Panc1 (cell line): ENCODE measurements at regions not wholly inside any gene's neighbourhood (a gene's known extent, or its start where the extent isn't known, plus 50 kb on each side); places are given as distances from the start of the nearest gene placed in this dataset.
"Not testable (repeated sequence)": the region's sequence is repeated elsewhere in the genome, so short reads cannot be mapped to it uniquely, and the experiment has no call there.

Experiments used
- ATAC-seq: fragments of 200-7000 bp; cut with Tn5 transposase; 2 replicates; pipeline ENCODE4 v1.9.1; 2020; ENCODE audit warnings: mild to moderate bottlenecking, moderate library complexity
- BruUV-seq: library from RNA; stranded (reverse); fragments of 400-500 nt; replicated peaks from 2 replicates; lab custom pipeline; 2021; lab: Mats Ljungman, UMichigan
- CTCF ChIA-PET: fragments of 300-600 bp; sonication (Branson Sonifier 250); formaldehyde crosslinking; loops from one replicate; lab custom pipeline; 2022; ENCODE audit warnings: antibody characterized with exemption; lab: Charles Lee
- POLR2A ChIA-PET: fragments of 300-600 bp; sonication (Branson Sonifier 250); formaldehyde crosslinking; loops from one replicate; lab custom pipeline; 2022; ENCODE audit warnings: antibody characterized with exemption; lab: Charles Lee
- DNase-seq: peaks from one replicate; pipeline ENCODE4 v3.0.0-alpha.2; 2010; ENCODE audit warnings: low read depth, low spot score
- H3K27ac ChIP-seq: 2 replicates; pipeline ENCODE4 v1.5.1; 2011; ENCODE audit warnings: mild to moderate bottlenecking, low read length, inconsistent platforms
- H3K27me3 ChIP-seq: fragments of 200-500 bp; sonication (Bioruptor generic); 2 replicates; pipeline ENCODE4 v1.6.0; 2014; ENCODE audit warnings: low read length, inconsistent platforms; ENCODE audit not compliant: control insufficient read depth, insufficient read depth
- H3K36me3 ChIP-seq: fragments of 200-500 bp; sonication (Bioruptor generic); 2 replicates; pipeline ENCODE4 v1.5.1; 2014; ENCODE audit warnings: inconsistent platforms, mild to moderate bottlenecking, low read length, moderate library complexity; ENCODE audit not compliant: control insufficient read depth, insufficient read depth
- H3K4me1 ChIP-seq: 2 replicates; pipeline ENCODE4 v1.5.1; 2011; ENCODE audit warnings: inconsistent platforms, mild to moderate bottlenecking, low read length, moderate library complexity; ENCODE audit not compliant: control insufficient read depth, insufficient read depth
- H3K4me3 ChIP-seq, 2 experiments: 2 replicates each; pipeline ENCODE4 v1.5.1; 2011 to 2012; ENCODE audit warnings: low read depth in 2 of 2, low read length in 2 of 2, mild to moderate bottlenecking in 2 of 2, inconsistent platforms in 1 of 2, moderate library complexity in 1 of 2
- H3K9me3 ChIP-seq: fragments of 200-500 bp; sonication (Bioruptor generic); 2 replicates; pipeline ENCODE4 v1.5.1; 2014; ENCODE audit warnings: low read depth, mild to moderate bottlenecking, inconsistent platforms, low read length, moderate library complexity; ENCODE audit not compliant: control insufficient read depth, insufficient read depth
- POLR2AphosphoS5 ChIP-seq: IDR thresholded peaks from 2 replicates; pipeline ENCODE4 v1.6.1; 2012; ENCODE audit warnings: mild to moderate bottlenecking, low read depth, low read length, moderate library complexity
- SIN3A ChIP-seq: IDR thresholded peaks from 2 replicates; pipeline ENCODE4 v1.6.1; 2012; ENCODE audit warnings: low read depth, mild to moderate bottlenecking, low read length, moderate library complexity, borderline replicate concordance; ENCODE audit not compliant: insufficient read depth
- TCF7L2 ChIP-seq: IDR thresholded peaks from 2 replicates; pipeline ENCODE4 v1.6.1; 2011; ENCODE audit warnings: mild to moderate bottlenecking, low read depth, low read length, inconsistent platforms
- in situ Hi-C: cut with HindIII; loops from 2 replicates; pipeline ENCODE4 v1.10.0; 2016; ENCODE audit warnings: low sequenced_read_pairs, low pct_unique_long_range_greater_than_20kb
- intact Hi-C: fragments of 100-400 bp; cut with micrococcal nuclease; formaldehyde crosslinking; loops from one replicate; pipeline ENCODE4 v1.10.0; 2022; ENCODE audit not compliant: unreplicated experiment
- TF ChIP-seq, protein P1 (sequence below), 2 experiments: IDR thresholded peaks; 2 replicates each; pipeline ENCODE4 v1.6.1; 2011 to 2012; ENCODE audit warnings: low read depth in 2 of 2, control low read depth in 1 of 2, low read length in 1 of 2, mild to moderate bottlenecking in 1 of 2, moderate library complexity in 1 of 2; ENCODE audit not compliant: insufficient read depth in 1 of 2
- TF ChIP-seq, protein P2 (sequence below): fragments of 450-650 bp; IDR thresholded peaks from 2 replicates; pipeline ENCODE4 v1.5.1; 2017; ENCODE audit warnings: mild to moderate bottlenecking

DNA sequence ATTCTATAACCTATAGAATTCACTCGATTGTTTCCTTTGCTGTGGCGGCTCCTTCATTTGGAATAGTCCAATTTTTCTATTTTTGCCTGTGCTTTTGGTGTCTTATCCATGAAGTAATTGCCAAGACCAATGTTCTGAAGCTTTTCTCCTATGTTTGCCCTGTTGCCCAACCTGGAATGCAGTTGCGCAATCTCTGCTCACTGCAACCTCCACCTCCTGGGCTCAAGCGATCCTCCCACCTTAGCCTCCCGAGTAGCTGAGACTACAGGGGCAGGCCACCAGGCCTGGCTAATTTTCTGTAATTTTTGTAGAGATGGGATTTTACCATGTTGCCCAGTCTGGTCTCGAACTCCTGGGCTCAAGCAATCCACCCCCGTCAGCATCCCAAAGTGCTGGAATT lies 163.5 kb downstream of the OR2B2 start:
- TF ChIP-seq TCF7L2 (no peak), SIN3A (no peak), POLR2AphosphoS5 (no peak)
- TF ChIP-seq, protein P1, sequence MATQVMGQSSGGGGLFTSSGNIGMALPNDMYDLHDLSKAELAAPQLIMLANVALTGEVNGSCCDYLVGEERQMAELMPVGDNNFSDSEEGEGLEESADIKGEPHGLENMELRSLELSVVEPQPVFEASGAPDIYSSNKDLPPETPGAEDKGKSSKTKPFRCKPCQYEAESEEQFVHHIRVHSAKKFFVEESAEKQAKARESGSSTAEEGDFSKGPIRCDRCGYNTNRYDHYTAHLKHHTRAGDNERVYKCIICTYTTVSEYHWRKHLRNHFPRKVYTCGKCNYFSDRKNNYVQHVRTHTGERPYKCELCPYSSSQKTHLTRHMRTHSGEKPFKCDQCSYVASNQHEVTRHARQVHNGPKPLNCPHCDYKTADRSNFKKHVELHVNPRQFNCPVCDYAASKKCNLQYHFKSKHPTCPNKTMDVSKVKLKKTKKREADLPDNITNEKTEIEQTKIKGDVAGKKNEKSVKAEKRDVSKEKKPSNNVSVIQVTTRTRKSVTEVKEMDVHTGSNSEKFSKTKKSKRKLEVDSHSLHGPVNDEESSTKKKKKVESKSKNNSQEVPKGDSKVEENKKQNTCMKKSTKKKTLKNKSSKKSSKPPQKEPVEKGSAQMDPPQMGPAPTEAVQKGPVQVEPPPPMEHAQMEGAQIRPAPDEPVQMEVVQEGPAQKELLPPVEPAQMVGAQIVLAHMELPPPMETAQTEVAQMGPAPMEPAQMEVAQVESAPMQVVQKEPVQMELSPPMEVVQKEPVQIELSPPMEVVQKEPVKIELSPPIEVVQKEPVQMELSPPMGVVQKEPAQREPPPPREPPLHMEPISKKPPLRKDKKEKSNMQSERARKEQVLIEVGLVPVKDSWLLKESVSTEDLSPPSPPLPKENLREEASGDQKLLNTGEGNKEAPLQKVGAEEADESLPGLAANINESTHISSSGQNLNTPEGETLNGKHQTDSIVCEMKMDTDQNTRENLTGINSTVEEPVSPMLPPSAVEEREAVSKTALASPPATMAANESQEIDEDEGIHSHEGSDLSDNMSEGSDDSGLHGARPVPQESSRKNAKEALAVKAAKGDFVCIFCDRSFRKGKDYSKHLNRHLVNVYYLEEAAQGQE (IDR thresholded peaks at IDR 0.05; ENCODE audit: insufficient read depth in 1 of 2, low read depth in 2 of 2, low read length in 1 of 2) = no peak
- TF ChIP-seq, protein P2, sequence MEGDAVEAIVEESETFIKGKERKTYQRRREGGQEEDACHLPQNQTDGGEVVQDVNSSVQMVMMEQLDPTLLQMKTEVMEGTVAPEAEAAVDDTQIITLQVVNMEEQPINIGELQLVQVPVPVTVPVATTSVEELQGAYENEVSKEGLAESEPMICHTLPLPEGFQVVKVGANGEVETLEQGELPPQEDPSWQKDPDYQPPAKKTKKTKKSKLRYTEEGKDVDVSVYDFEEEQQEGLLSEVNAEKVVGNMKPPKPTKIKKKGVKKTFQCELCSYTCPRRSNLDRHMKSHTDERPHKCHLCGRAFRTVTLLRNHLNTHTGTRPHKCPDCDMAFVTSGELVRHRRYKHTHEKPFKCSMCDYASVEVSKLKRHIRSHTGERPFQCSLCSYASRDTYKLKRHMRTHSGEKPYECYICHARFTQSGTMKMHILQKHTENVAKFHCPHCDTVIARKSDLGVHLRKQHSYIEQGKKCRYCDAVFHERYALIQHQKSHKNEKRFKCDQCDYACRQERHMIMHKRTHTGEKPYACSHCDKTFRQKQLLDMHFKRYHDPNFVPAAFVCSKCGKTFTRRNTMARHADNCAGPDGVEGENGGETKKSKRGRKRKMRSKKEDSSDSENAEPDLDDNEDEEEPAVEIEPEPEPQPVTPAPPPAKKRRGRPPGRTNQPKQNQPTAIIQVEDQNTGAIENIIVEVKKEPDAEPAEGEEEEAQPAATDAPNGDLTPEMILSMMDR = no peak
- Histone ChIP-seq H3K4me3 (no peak overlapping the region), H3K36me3 (no peaks in the 10 kb centered on the region), H3K27me3 (no peaks in the 10 kb centered on the region), H3K27ac (no peak overlapping the region), H3K9me3 (no peaks in the 10 kb centered on the region), H3K4me1 (peaks cover 6% of the 10 kb centered on the region; the same call in 1 of the 2 replicates)
- in situ Hi-C loops (no loop called here), intact Hi-C loops (no loop called here)
- DNase-seq = no peak
- ATAC-seq = no peak
- CTCF ChIA-PET = no interaction called here
- BruUV-seq = no TSS peak
- POLR2A ChIA-PET = no interaction called here

DNA sequence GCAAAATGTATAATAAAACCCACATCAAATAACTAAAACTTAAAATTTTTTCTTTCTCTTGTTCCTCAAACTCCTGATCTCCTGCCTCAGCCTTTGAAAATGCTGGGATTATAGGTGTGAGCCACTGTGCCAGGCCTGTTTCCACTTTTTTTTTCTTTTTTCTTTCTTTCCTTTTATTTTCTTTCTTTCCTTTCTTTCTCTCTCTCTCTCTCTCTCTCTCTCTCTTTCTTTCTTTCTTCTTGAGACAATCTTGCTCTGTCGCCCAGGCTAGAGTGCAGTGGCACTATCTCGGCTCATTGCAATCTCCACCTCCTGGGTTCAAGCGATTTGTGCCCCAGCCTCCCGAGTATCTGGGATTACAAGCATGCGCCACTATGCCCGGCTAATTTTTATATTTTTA lies 164.6 kb downstream of the OR2B2 start:
- Histone ChIP-seq H3K4me1 (peaks cover 6% of the 10 kb centered on the region; the same call in 1 of the 2 replicates), H3K27me3 (no peaks in the 10 kb centered on the region), H3K9me3 (no peaks in the 10 kb centered on the region), H3K4me3 (no peak overlapping the region), H3K27ac (no peak overlapping the region), H3K36me3 (no peaks in the 10 kb centered on the region)
- TF ChIP-seq SIN3A = no peak
- TF ChIP-seq, protein P1 (IDR thresholded peaks at IDR 0.05; ENCODE audit: insufficient read depth in 1 of 2, low read depth in 2 of 2, low read length in 1 of 2) = no peak
- DNase-seq (no peak), ATAC-seq (no peak)
- intact Hi-C loops = no loop called here
- in situ Hi-C loops = no loop called here
- no TSS peak for BruUV-seq
- ChIA-PET POLR2A (no interaction called here), CTCF (no interaction called here)

DNA sequence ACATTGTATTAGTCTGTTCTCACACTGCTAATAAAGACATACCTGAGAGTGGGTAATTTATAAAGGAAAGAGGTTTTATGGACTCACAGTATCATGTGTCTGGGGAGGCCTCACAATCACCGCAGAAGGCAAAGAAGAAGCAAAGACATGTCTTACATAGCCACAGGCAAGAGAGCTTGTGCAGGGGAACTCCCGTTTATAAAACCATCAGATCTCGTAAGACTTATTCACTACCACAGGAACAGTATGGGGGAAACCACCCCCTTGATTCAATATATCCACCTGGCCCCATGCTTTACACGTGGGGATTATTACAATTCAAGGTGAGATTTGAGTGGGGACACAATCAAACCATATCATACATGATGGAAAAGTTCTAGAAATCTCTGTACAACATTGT lies 165.3 kb downstream of the OR2B2 start:
- H3K27ac ChIP-seq, BruUV-seq, H3K9me3 ChIP-seq, H3K36me3 ChIP-seq, POLR2A ChIA-PET, CTCF ChIA-PET, H3K4me1 ChIP-seq, H3K4me3 ChIP-seq, intact Hi-C loops, in situ Hi-C loops, H3K27me3 ChIP-seq, DNase-seq, ATAC-seq: not testable (repeated sequence)
